Right lobe of liver (tissue), 6 donors: ENCODE measurements at regions not wholly inside any gene's neighbourhood (a gene's known extent, or its start where the extent isn't known, plus 50 kb on each side); places are given as distances from the start of the nearest gene placed in this dataset.

Experiments used
- ATAC-seq, 4 donors: fragments of 200-7000 bp; cut with Tn5 transposase; one replicate each; pipeline ENCODE4 v1.9.1; 2020; ENCODE audit warnings: mild to moderate bottlenecking in 4 of 4, moderate library complexity in 4 of 4
- DNase-seq, 3 donors: peaks; one replicate each; pipeline ENCODE4 v3.0.0-alpha.2; 2020
- H3K27ac ChIP-seq, 3 donors: fragments of 200-600 bp; one replicate each; pipeline ENCODE4 v1.8.0; 2022
- H3K27me3 ChIP-seq, 2 donors: fragments of 200-600 bp; one replicate each; pipeline ENCODE4 v1.8.0; 2022
- H3K36me3 ChIP-seq, 4 donors: fragments of 200-600 bp; sonication (generic) in 1 of 4; one replicate each; pipeline versions ENCODE4 v1.5.1 to v1.8.0; 2017 to 2022; ENCODE audit warnings: control low read depth in 1 of 4
- H3K4me1 ChIP-seq, 4 donors: fragments of 200-600 bp; sonication (generic) in 1 of 4; one replicate each; pipeline versions ENCODE4 v1.5.1 to v1.8.0; 2017 to 2022; ENCODE audit warnings: control low read depth in 1 of 4
- H3K4me3 ChIP-seq, 3 donors: fragments of 200-600 bp; one replicate each; pipeline ENCODE4 v1.8.0; 2022
- H3K9me3 ChIP-seq, 4 donors: fragments of 200-600 bp; sonication (generic) in 1 of 4; one replicate each; pipeline versions ENCODE4 v1.5.1 to v1.8.0; 2017 to 2022; ENCODE audit warnings: control low read depth in 1 of 4
- CTCF ChIP-seq, 4 donors: fragments of 200-600 bp in 3 of 4; fragments of 450-650 bp in 1 of 4; IDR thresholded peaks; one replicate each; pipeline versions ENCODE4 v1.5.1 to v1.8.0; 2016 to 2022; ENCODE audit warnings: antibody characterized with exemption in 4 of 4, mild to moderate bottlenecking in 2 of 4
- POLR2A ChIP-seq: fragments of 450-650 bp; IDR thresholded peaks from one replicate; pipeline ENCODE4 v1.6.1; 2017; ENCODE audit warnings: antibody characterized with exemption, mild to moderate bottlenecking
- WGBS: methylation state at CpG from one replicate; pipeline ENCODE4 v1.1.6; 2018; ENCODE audit warnings: low coverage, low lambda C conversion rate; ENCODE audit not compliant: insufficient coverage; ENCODE audit errors: missing lambda C conversion rate; 5-methylcytosine and 5-hydroxymethylcytosine counted together
- intact Hi-C, 2 donors: fragments of 100-400 bp; cut with DNase I; formaldehyde crosslinking; loops; one replicate each; pipeline versions ENCODE4 v1.11.2 to v1.14.1; 2022
- donor health status: DM: no; HTN: yes; CAD: no.
- donor health status: DM: no; HTN: no; CAD: no.
- donor health status: DM: no; HTN: no; CAD: no.
- donor health status: DM: no; HTN: yes; CAD: no.
- donor health status: DM: no; HTN: yes; CAD: no.

- DNase-seq, result no peak
- H3K9me3 ChIP-seq, result no peaks in the 10 kb centered on the region
- WGBS, result 88% methylated on average over 7 of the region's 7 CpGs
- H3K4me3 ChIP-seq, result no peak overlapping the region
- no peaks in the 10 kb centered on the region for H3K27me3 ChIP-seq
- H3K4me1 ChIP-seq, result no peaks in the 10 kb centered on the region
- intact Hi-C loops, result no loop called here
- ATAC-seq, result no peak
- H3K36me3 ChIP-seq, result no peaks in the 10 kb centered on the region
- TF ChIP-seq CTCF (IDR thresholded peaks at IDR 0.05), result no peak
- no peak for TF ChIP-seq POLR2A
- no peak overlapping the region for H3K27ac ChIP-seq
These were observed 104.1 kb upstream of the MROH9 start for GRCh38 chr1:170831276-170831675.

GRCh38 chr1:170836141-170836540, 99.2 kb upstream of the MROH9 start:
- no peak for ATAC-seq
- intact Hi-C loops, result no loop called here

GRCh38 chr1:170840371-170840770, 95.0 kb upstream of the MROH9 start:
- DNase-seq (no peak), ATAC-seq (no peak)
- TF ChIP-seq CTCF (IDR thresholded peaks at IDR 0.05) (no peak), POLR2A (no peak)
- no peak overlapping the region for H3K27ac ChIP-seq
- 57% methylated on average over 1 of the region's 1 CpG for WGBS
- no peaks in the 10 kb centered on the region for H3K36me3 ChIP-seq
- intact Hi-C loops, result no loop called here
- no peaks in the 10 kb centered on the region for H3K27me3 ChIP-seq
- H3K9me3 ChIP-seq, result no peaks in the 10 kb centered on the region
- H3K4me1 ChIP-seq, result no peaks in the 10 kb centered on the region
- H3K4me3 ChIP-seq, result no peak overlapping the region

More at GRCh38 chr1:170836141-170836540, 99.2 kb upstream of the MROH9 start:
- TF ChIP-seq CTCF (IDR thresholded peaks at IDR 0.05) (no peak), POLR2A (no peak)
- H3K9me3 ChIP-seq, result no peaks in the 10 kb centered on the region
- no peaks in the 10 kb centered on the region for H3K36me3 ChIP-seq
- no peaks in the 10 kb centered on the region for H3K4me1 ChIP-seq
- no peak overlapping the region for H3K27ac ChIP-seq
- no peak for DNase-seq
- H3K27me3 ChIP-seq, result no peaks in the 10 kb centered on the region
- no peak overlapping the region for H3K4me3 ChIP-seq

- Histone ChIP-seq H3K27ac (no peak overlapping the region), H3K4me1 (no peaks in the 10 kb centered on the region), H3K36me3 (no peaks in the 10 kb centered on the region), H3K4me3 (no peak overlapping the region), H3K27me3 (peaks cover 0 to 5% of the 10 kb centered on the region in 2 donors), H3K9me3 (peaks cover 0 to 2% (median 0%) of the 10 kb centered on the region in 4 donors)
- ATAC-seq, result no peak
- intact Hi-C loops, result no loop called here
- no peak for TF ChIP-seq CTCF (IDR thresholded peaks at IDR 0.05)
- TF ChIP-seq POLR2A, result no peak
- no peak for DNase-seq
- WGBS, result 77% methylated on average over 3 of the region's 5 CpGs
These were observed 82.0 kb upstream of the MROH9 start for GRCh38 chr1:170853302-170853701.

GRCh38 chr1:170853867-170854266, 81.5 kb upstream of the MROH9 start:
- DNase-seq (no peak), ATAC-seq (no peak)
- H3K36me3 ChIP-seq, result no peaks in the 10 kb centered on the region
- peaks cover 0 to 2% (median 0%) of the 10 kb centered on the region in 4 donors for H3K9me3 ChIP-seq
- H3K27ac ChIP-seq, result no peak overlapping the region
- H3K4me1 ChIP-seq, result no peaks in the 10 kb centered on the region
- intact Hi-C loops, result no loop called here
- peaks cover 0 to 5% of the 10 kb centered on the region in 2 donors for H3K27me3 ChIP-seq
- TF ChIP-seq POLR2A (no peak), CTCF (IDR thresholded peaks at IDR 0.05) (no peak)
- H3K4me3 ChIP-seq, result no peak overlapping the region
